NT2/D1 (cell line): ENCODE measurements at regions not wholly inside any gene's neighbourhood (a gene's known extent, or its start where the extent isn't known, plus 50 kb on each side); places are given as distances from the start of the nearest gene placed in this dataset.

Experiments used
- DNase-seq: peaks from one replicate; pipeline ENCODE4 v3.0.0-alpha.2; 2011; ENCODE audit warnings: low read depth, low spot score
- H3K27me3 ChIP-seq: 2 replicates; pipeline ENCODE4 v1.6.0; 2011; ENCODE audit warnings: mild to moderate bottlenecking; ENCODE audit not compliant: insufficient read length, insufficient read depth
- H3K36me3 ChIP-seq: 2 replicates; pipeline ENCODE4 v1.6.1; 2011; ENCODE audit warnings: mild to moderate bottlenecking, low read length, mixed read lengths; ENCODE audit not compliant: insufficient read depth, insufficient read length
- H3K4me1 ChIP-seq: 2 replicates; pipeline ENCODE4 v1.5.1; 2011; ENCODE audit not compliant: insufficient read depth, insufficient read length
- H3K4me3 ChIP-seq: 2 replicates; pipeline ENCODE4 v1.5.1; 2011; ENCODE audit warnings: low read depth; ENCODE audit not compliant: insufficient read length
- H3K9ac ChIP-seq: 2 replicates; pipeline ENCODE4 v1.6.0; 2011; ENCODE audit warnings: low read depth; ENCODE audit not compliant: insufficient read length
- H3K9me3 ChIP-seq: 2 replicates; pipeline ENCODE4 v1.5.1; 2011; ENCODE audit warnings: mild to moderate bottlenecking, low read length; ENCODE audit not compliant: insufficient read depth
- SUZ12 ChIP-seq: IDR thresholded peaks from 2 replicates; pipeline ENCODE4 v1.6.1; 2011; ENCODE audit not compliant: insufficient read length, insufficient read depth; ENCODE audit errors: extremely low read depth
- YY1 ChIP-seq: IDR thresholded peaks from 2 replicates; pipeline ENCODE4 v1.6.1; 2011; ENCODE audit not compliant: insufficient read length, insufficient read depth
- ZNF274 ChIP-seq: IDR thresholded peaks from 2 replicates; pipeline ENCODE4 v1.6.1; 2011; ENCODE audit warnings: mild to moderate bottlenecking, low read depth, low read length

- DNase-seq = no peak
- no peaks in the 10 kb centered on the region for H3K9me3 ChIP-seq
- H3K27me3 ChIP-seq = peaks cover 2% of the 10 kb centered on the region
- no peak for TF ChIP-seq SUZ12
- no peak for TF ChIP-seq YY1
- no peak for TF ChIP-seq ZNF274
- no peaks in the 10 kb centered on the region for H3K4me1 ChIP-seq
- no peak overlapping the region for H3K9ac ChIP-seq
- H3K36me3 ChIP-seq = no peaks in the 10 kb centered on the region
- no peak overlapping the region for H3K4me3 ChIP-seq
Observed at GRCh38 chr10:83908506-83908905, 230.8 kb upstream of the GHITM start.

DNA sequence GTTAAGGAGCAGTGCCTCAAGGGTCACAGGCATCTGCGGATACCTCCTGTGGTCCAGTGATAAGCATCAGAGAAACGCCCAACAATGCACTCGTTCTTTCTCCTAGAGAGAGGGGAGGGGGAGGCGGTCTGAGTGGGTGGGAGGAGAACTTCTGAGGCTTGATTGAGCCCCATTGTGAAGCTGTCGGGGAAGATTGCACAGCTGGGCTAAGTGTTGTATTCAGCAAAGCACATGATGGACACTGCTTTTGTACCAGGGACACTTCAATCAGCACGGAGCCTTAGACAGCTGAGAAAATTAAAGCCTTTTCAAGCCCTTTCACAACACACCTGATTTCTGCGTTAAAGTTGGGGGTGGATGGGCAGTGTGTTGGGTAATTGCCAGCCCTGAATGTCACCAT lies 230.3 kb upstream of the GHITM start:
- TF ChIP-seq YY1 (no peak), SUZ12 (no peak), ZNF274 (no peak)
- H3K9ac ChIP-seq = no peak overlapping the region
- DNase-seq = no peak
- no peaks in the 10 kb centered on the region for H3K36me3 ChIP-seq
- peaks cover 2% of the 10 kb centered on the region for H3K27me3 ChIP-seq
- no peaks in the 10 kb centered on the region for H3K4me1 ChIP-seq
- H3K4me3 ChIP-seq = no peak overlapping the region
- H3K9me3 ChIP-seq = no peaks in the 10 kb centered on the region

GRCh38 chr10:83915801-83916200 lies 223.5 kb upstream of the GHITM start:
- TF ChIP-seq SUZ12 = no peak
- TF ChIP-seq ZNF274 = no peak
- TF ChIP-seq YY1 = no peak
- Histone ChIP-seq H3K9ac (no peak overlapping the region), H3K27me3 (no peaks in the 10 kb centered on the region)

GRCh38 chr10:83917537-83918506 lies 221.5 kb upstream of the GHITM start:
- Histone ChIP-seq H3K9ac (no peak overlapping the region), H3K36me3 (no peaks in the 10 kb centered on the region), H3K9me3 (no peaks in the 10 kb centered on the region), H3K27me3 (no peaks in the 10 kb centered on the region), H3K4me3 (no peak overlapping the region), H3K4me1 (peaks cover 2% of the 10 kb centered on the region)
- no peak for DNase-seq
- TF ChIP-seq YY1 (no peak), SUZ12 (no peak), ZNF274 (no peak)

More at GRCh38 chr10:83915801-83916200, 223.5 kb upstream of the GHITM start:
- Histone ChIP-seq H3K4me3 (no peak overlapping the region), H3K4me1 (peaks cover 2% of the 10 kb centered on the region), H3K9me3 (no peaks in the 10 kb centered on the region), H3K36me3 (no peaks in the 10 kb centered on the region)
- DNase-seq = no peak

GRCh38 chr10:83919187-83919586 lies 220.1 kb upstream of the GHITM start:
- Histone ChIP-seq H3K9ac (no peak overlapping the region), H3K36me3 (no peaks in the 10 kb centered on the region), H3K27me3 (no peaks in the 10 kb centered on the region), H3K9me3 (no peaks in the 10 kb centered on the region), H3K4me1 (peaks cover 2% of the 10 kb centered on the region), H3K4me3 (no peak overlapping the region)
- TF ChIP-seq ZNF274 (no peak), YY1 (no peak), SUZ12 (no peak)
- DNase-seq = no peak

DNA sequence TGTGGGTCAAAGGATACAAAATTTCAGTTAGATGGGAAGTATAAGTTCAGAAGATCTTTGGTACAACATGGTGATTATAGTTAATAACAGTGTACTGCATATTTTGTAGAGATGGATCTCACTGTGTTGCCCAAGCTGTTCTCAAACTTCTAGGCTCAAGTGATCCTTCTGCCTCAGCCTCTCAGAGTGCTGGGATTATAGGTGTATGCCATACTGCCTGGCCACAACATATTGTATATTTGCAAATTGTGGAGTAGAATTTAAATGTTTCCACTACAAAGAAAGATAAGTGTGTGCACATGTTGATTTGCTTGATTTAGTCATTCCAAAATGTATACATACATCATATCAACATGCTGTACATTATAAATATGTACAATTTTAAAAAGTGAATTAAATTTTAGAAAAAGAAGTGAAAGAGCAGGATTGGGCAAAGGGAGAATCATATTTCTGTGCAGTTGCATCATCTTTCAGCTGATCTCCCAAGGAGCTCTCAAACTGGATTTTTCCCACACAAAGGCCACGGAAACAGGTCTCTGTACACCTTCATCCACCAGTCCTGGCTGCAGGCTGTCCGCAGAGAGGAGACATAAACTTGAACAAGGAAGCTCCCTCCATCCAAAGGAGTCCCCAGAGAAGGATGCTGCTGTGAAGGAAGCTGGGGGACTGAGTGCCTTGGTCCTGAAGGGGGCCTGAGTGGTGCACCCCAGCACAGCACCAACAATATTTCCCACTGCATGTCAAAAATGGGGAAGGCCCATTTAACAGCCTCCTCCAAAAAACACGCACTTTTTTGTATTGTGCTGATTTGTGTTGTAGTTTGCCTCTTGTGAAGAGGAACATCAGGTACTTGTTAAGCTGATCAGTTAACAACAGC lies 217.1 kb upstream of the GHITM start:
- H3K4me1 ChIP-seq = peaks cover 3% of the 10 kb centered on the region
- no peaks in the 10 kb centered on the region for H3K27me3 ChIP-seq
- H3K4me3 ChIP-seq = no peak overlapping the region
- no peak overlapping the region for H3K9ac ChIP-seq
- H3K9me3 ChIP-seq = no peaks in the 10 kb centered on the region
- H3K36me3 ChIP-seq = no peaks in the 10 kb centered on the region
- no peak for DNase-seq
- no peak for TF ChIP-seq ZNF274
- no peak for TF ChIP-seq YY1
- no peak for TF ChIP-seq SUZ12
